OCI-LY3 (cell line): ENCODE measurements at regions not wholly inside any gene's neighbourhood (a gene's known extent, or its start where the extent isn't known, plus 50 kb on each side); places are given as distances from the start of the nearest gene placed in this dataset.

Source experiments
- H2AFZ ChIP-seq: fragments of 200-600, 300-600 bp; shearing (Covaris generic); 2 replicates; pipeline ENCODE4 v1.6.0; 2014; ENCODE audit warnings: antibody characterized with exemption, low read depth, low read length
- H3K27ac ChIP-seq: fragments of 200-600, 300-600 bp; sonication (generic); 2 replicates; pipeline ENCODE4 v1.5.1; 2014; ENCODE audit warnings: mild to moderate bottlenecking, low read length, moderate library complexity, mixed read lengths
- H3K27me3 ChIP-seq: fragments of 200-600, 300-600 bp; sonication (generic); 2 replicates; pipeline ENCODE4 v1.6.1; 2014; ENCODE audit warnings: low read depth, low read length, mixed read lengths
- H3K36me3 ChIP-seq: fragments of 200-600, 300-600 bp; sonication (generic); replicated peaks from 2 replicates; pipeline ENCODE3; 2014; ENCODE audit warnings: low read depth, low read length, mixed read lengths
- H3K4me1 ChIP-seq: fragments of 300-600, 200-600 bp; sonication (generic); 2 replicates; pipeline ENCODE4 v1.6.1; 2014; ENCODE audit warnings: low read length, mixed read lengths
- H3K4me2 ChIP-seq: fragments of 200-600, 300-600 bp; sonication (generic); 2 replicates; pipeline ENCODE4 v1.6.1; 2014; ENCODE audit warnings: low read length, mixed read lengths
- H3K4me3 ChIP-seq: fragments of 300-600, 200-600 bp; sonication (generic); 2 replicates; pipeline ENCODE4 v1.5.1; 2014; ENCODE audit warnings: antibody characterized with exemption, mild to moderate bottlenecking, low read length, moderate library complexity
- H3K79me2 ChIP-seq: fragments of 300-600, 200-600 bp; shearing (Covaris generic); 2 replicates; pipeline ENCODE4 v1.6.1; 2014; ENCODE audit warnings: mild to moderate bottlenecking, low read length, mixed read lengths
- H3K9ac ChIP-seq: fragments of 300-600, 200-600 bp; shearing (Covaris generic); 2 replicates; pipeline ENCODE4 v1.6.0; 2014; ENCODE audit warnings: mild to moderate bottlenecking, low read length, moderate library complexity
- H3K9me3 ChIP-seq: fragments of 200-600, 300-600 bp; shearing (Covaris generic); 2 replicates; pipeline ENCODE4 v1.6.1; 2014; ENCODE audit warnings: low read length, mixed read lengths; ENCODE audit not compliant: insufficient read depth
- H4K20me1 ChIP-seq: fragments of 200-600, 300-600 bp; sonication (generic); 2 replicates; pipeline ENCODE4 v1.6.1; 2016; ENCODE audit warnings: low read length, mixed read lengths; ENCODE audit not compliant: insufficient read depth
- CTCF ChIP-seq: fragments of 200-600, 300-600 bp; sonication (generic); IDR thresholded peaks from 2 replicates; pipeline ENCODE4 v1.5.1; 2014; ENCODE audit warnings: antibody characterized with exemption, low read length, low read depth
- EZH2phosphoT487 ChIP-seq: fragments of 200-600 bp; shearing (Covaris generic); IDR thresholded peaks from 2 replicates; pipeline ENCODE4 v1.6.1; 2018; ENCODE audit warnings: antibody characterized with exemption, mixed run types, low read depth

DNA sequence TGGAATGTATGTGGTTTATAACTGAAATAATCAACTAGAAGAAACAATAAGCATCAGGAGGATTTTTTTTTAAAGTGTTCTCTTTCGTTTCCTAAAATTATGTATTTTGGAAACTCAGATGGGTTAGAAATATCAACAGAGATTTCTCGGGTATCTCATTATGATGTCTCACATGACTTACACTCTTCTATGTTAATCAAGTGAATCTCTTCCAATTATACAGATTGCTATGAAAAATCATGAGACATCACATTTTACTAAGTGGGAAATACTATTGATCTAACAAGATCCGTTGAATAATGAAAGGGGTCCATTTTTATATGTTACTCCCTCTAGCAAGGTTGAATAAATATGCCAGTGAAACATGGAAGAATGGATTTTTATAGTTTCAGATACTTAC is 54.7 kb upstream of the NRIP1 start:
- Histone ChIP-seq H3K9me3 (no peaks in the 10 kb centered on the region), H3K36me3 (no peaks in the 10 kb centered on the region), H3K9ac (no peak overlapping the region), H3K79me2 (no peaks in the 10 kb centered on the region), H4K20me1 (no peaks in the 10 kb centered on the region), H3K27me3 (no peaks in the 10 kb centered on the region), H3K4me1 (peaks cover 16% of the 10 kb centered on the region), H3K4me3 (0 out of 2 replicates have a peak overlapping the region, but pooled peaks have one; percentile 29), H2AFZ (no peak overlapping the region), H3K4me2 (peak overlapping the region; percentile 43), H3K27ac (no peak overlapping the region)
- TF ChIP-seq EZH2phosphoT487 (no peak), CTCF (no peak)

- TF ChIP-seq CTCF = no peak
- TF ChIP-seq EZH2phosphoT487 = no peak
- no peak overlapping the region for H2AFZ ChIP-seq
- no peak overlapping the region for H3K4me3 ChIP-seq
- H3K79me2 ChIP-seq = no peaks in the 10 kb centered on the region
- H3K4me1 ChIP-seq = peaks cover 16% of the 10 kb centered on the region
- H4K20me1 ChIP-seq = no peaks in the 10 kb centered on the region
- no peak overlapping the region for H3K27ac ChIP-seq
- no peaks in the 10 kb centered on the region for H3K27me3 ChIP-seq
- H3K36me3 ChIP-seq = no peaks in the 10 kb centered on the region
- no peaks in the 10 kb centered on the region for H3K9me3 ChIP-seq
- no peak overlapping the region for H3K9ac ChIP-seq
- no peak overlapping the region for H3K4me2 ChIP-seq
These were observed 56.4 kb upstream of the NRIP1 start for GRCh38 chr21:15121097-15121654.

DNA sequence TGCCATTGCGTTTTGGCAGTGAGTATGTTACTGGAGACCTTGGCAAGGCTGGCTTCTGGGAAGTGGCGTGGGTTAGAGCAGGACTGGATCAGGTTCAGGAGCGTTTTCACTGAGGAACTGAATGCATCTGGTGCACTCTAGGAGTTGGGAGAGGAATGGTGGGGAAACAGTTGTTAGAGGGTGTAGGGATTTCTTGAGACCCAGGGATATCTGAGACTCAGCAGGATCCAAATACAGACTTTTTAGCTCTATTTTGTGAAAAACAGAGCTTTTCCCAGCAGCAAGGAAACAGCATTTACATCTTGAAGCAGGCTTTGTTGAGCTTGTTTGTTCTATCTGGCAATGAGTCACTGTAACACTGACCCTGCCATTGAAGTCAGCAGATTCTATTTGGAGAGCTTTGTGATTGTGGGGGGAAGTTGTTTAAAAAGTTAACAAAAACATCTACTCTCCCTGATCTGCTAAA is 56.9 kb upstream of the NRIP1 start:
- Histone ChIP-seq H3K4me1 (peaks cover 16% of the 10 kb centered on the region), H3K79me2 (no peaks in the 10 kb centered on the region), H3K27ac (no peak overlapping the region), H3K4me3 (no peak overlapping the region), H3K36me3 (no peaks in the 10 kb centered on the region), H4K20me1 (no peaks in the 10 kb centered on the region), H2AFZ (no peak overlapping the region), H3K9ac (no peak overlapping the region), H3K4me2 (no peak overlapping the region), H3K9me3 (no peaks in the 10 kb centered on the region), H3K27me3 (no peaks in the 10 kb centered on the region)
- TF ChIP-seq CTCF (no peak), EZH2phosphoT487 (no peak)

DNA sequence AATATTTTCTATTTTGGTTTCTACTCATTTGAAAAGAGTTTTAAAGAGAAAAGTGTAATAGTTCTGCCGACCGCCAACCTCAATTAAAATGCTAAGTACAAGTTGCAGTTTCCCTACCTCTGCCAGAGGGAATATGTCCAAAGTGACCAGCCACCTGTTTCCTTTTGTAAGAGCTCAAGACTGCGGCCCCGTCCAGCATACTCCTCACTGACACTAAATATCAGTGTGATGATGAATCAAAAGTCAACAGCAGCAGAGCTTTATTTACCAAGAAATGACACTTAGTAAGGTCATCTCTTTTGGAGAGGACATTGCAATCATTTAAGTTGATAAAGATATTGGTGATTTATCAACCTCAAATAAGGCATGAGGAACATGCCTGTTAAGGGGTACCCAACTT is 57.4 kb upstream of the NRIP1 start:
- Histone ChIP-seq H3K79me2 (no peaks in the 10 kb centered on the region), H3K9me3 (no peaks in the 10 kb centered on the region), H3K4me3 (no peak overlapping the region), H3K27me3 (no peaks in the 10 kb centered on the region), H3K27ac (no peak overlapping the region), H3K4me1 (peaks cover 12% of the 10 kb centered on the region), H2AFZ (no peak overlapping the region), H3K4me2 (no peak overlapping the region), H3K9ac (no peak overlapping the region), H4K20me1 (no peaks in the 10 kb centered on the region), H3K36me3 (peaks cover 3% of the 10 kb centered on the region)
- no peak for TF ChIP-seq EZH2phosphoT487

- Histone ChIP-seq H3K27ac (no peak overlapping the region), H3K4me3 (no peak overlapping the region), H3K79me2 (no peaks in the 10 kb centered on the region), H3K4me2 (no peak overlapping the region), H3K9ac (no peak overlapping the region), H3K36me3 (peaks cover 7% of the 10 kb centered on the region), H4K20me1 (no peaks in the 10 kb centered on the region), H3K9me3 (0 out of 2 replicates have a peak, but pooled peaks cover 6% of the 10 kb centered on the region), H3K4me1 (peaks cover 20% of the 10 kb centered on the region), H2AFZ (no peak overlapping the region), H3K27me3 (no peaks in the 10 kb centered on the region)
- TF ChIP-seq EZH2phosphoT487 (no peak), CTCF (no peak)
These were observed 59.9 kb upstream of the NRIP1 start for GRCh38 chr21:15124731-15125130.
